Fibroblast of lung (primary cell): ENCODE measurements at regions not wholly inside any gene's neighbourhood (a gene's known extent, or its start where the extent isn't known, plus 50 kb on each side); places are given as distances from the start of the nearest gene placed in this dataset.

Experiments
- DNase-seq, 2 donors: peaks; one replicate each; pipeline versions ENCODE4 v3.0.0 to v3.0.0-alpha.2; 2010; ENCODE audit warnings: low read depth in 2 of 2
- H2AFZ ChIP-seq: 2 replicates; pipeline ENCODE4 v1.5.1; 2012; ENCODE audit warnings: low read length, control low read depth, inconsistent platforms
- H3K27ac ChIP-seq: 2 replicates; pipeline ENCODE4 v1.5.1; 2011; ENCODE audit warnings: low read length, control low read depth; ENCODE audit not compliant: insufficient read depth
- H3K27me3 ChIP-seq: 2 replicates; pipeline ENCODE4 v1.5.1; 2011; ENCODE audit warnings: mild to moderate bottlenecking, low read length; ENCODE audit not compliant: control insufficient read depth, insufficient read depth
- H3K36me3 ChIP-seq: 2 replicates; pipeline ENCODE4 v1.5.1; 2011; ENCODE audit warnings: low read length; ENCODE audit not compliant: control insufficient read depth, insufficient read depth
- H3K4me1 ChIP-seq: 2 replicates; pipeline ENCODE4 v1.5.1; 2011; ENCODE audit warnings: low read length; ENCODE audit not compliant: control insufficient read depth, insufficient read depth; ENCODE audit errors: extremely low read depth
- H3K4me2 ChIP-seq: 2 replicates; pipeline ENCODE4 v1.5.1; 2011; ENCODE audit warnings: low read length, control low read depth; ENCODE audit not compliant: insufficient read depth; ENCODE audit errors: extremely low read depth
- H3K4me3 ChIP-seq, 4 experiments: fragments of 200-600 bp in 1 of 4; sonication (generic) in 1 of 4; replicated peaks in 1 of 4; 2 replicates each; pipeline ENCODE4 v1.5.1; 2011 to 2016; ENCODE audit warnings: low read length in 4 of 4, low read depth in 3 of 4, mild to moderate bottlenecking in 3 of 4, control low read depth in 2 of 4, inconsistent platforms in 1 of 4, mixed read lengths in 1 of 4; ENCODE audit not compliant: insufficient read depth in 1 of 4; ENCODE audit errors: control extremely low read depth in 1 of 4
- H3K79me2 ChIP-seq: 2 replicates; pipeline ENCODE4 v1.5.1; 2012; ENCODE audit warnings: mild to moderate bottlenecking, low read length, inconsistent platforms; ENCODE audit not compliant: control insufficient read depth, insufficient read depth
- H3K9ac ChIP-seq: 2 replicates; pipeline ENCODE4 v1.5.1; 2011; ENCODE audit warnings: mild to moderate bottlenecking, low read length, control low read depth; ENCODE audit not compliant: insufficient read depth
- H3K9me3 ChIP-seq: 2 replicates; pipeline ENCODE4 v1.5.1; 2012; ENCODE audit warnings: low read depth, low read length; ENCODE audit not compliant: control insufficient read depth, insufficient read depth
- H4K20me1 ChIP-seq: 2 replicates; pipeline ENCODE4 v1.5.1; 2011; ENCODE audit warnings: low read length; ENCODE audit not compliant: control insufficient read depth, insufficient read depth; ENCODE audit errors: extremely low read depth
- CTCF ChIP-seq, 2 donors: IDR thresholded peaks in 1 of 2; conservative IDR thresholded peaks in 1 of 2; 1 replicate in 1 of 2; 2 replicates in 1 of 2; pipeline ENCODE4 v1.5.1; 2011 to 2012; ENCODE audit warnings: low read length in 2 of 2, control low read depth in 1 of 2, inconsistent platforms in 1 of 2, low read depth in 1 of 2, mild to moderate bottlenecking in 1 of 2
- EZH2 ChIP-seq: IDR thresholded peaks from 2 replicates; pipeline ENCODE4 v1.5.1; 2012; ENCODE audit warnings: low read length, control low read depth, mild to moderate bottlenecking; ENCODE audit errors: missing control alignments

- DNase-seq = no peak
- Histone ChIP-seq H3K4me1 (no peaks in the 10 kb centered on the region), H3K4me2 (no peak overlapping the region), H3K9ac (no peak overlapping the region), H4K20me1 (no peaks in the 10 kb centered on the region), H3K4me3 (no peak overlapping the region), H2AFZ (no peak overlapping the region), H3K9me3 (no peaks in the 10 kb centered on the region), H3K79me2 (no peaks in the 10 kb centered on the region), H3K27me3 (no peaks in the 10 kb centered on the region), H3K36me3 (no peaks in the 10 kb centered on the region), H3K27ac (no peak overlapping the region)
- no peak for TF ChIP-seq EZH2
- TF ChIP-seq CTCF (conservative IDR thresholded peaks at IDR 0.05 in 1 of 2, IDR thresholded peaks at IDR 0.05 in 1 of 2; ENCODE audit: low read depth in 1 of 2, low read length in 2 of 2) = no peak
These were observed 1327.0 kb downstream of the NSUN3 start for GRCh38 chr3:95389725-95390313.

GRCh38 chr3:95394286-95394685 is 1331.4 kb downstream of the NSUN3 start:
- H3K4me1 ChIP-seq = no peaks in the 10 kb centered on the region
- H3K4me2 ChIP-seq = no peak overlapping the region
- TF ChIP-seq CTCF (conservative IDR thresholded peaks at IDR 0.05 in 1 of 2, IDR thresholded peaks at IDR 0.05 in 1 of 2; ENCODE audit: low read depth in 1 of 2, low read length in 2 of 2) = no peak
- no peak for TF ChIP-seq EZH2
- no peaks in the 10 kb centered on the region for H3K36me3 ChIP-seq
- no peak overlapping the region for H3K4me3 ChIP-seq
- H3K27ac ChIP-seq = no peak overlapping the region
- no peaks in the 10 kb centered on the region for H3K9me3 ChIP-seq
- no peaks in the 10 kb centered on the region for H4K20me1 ChIP-seq
- H2AFZ ChIP-seq = no peak overlapping the region
- no peak for DNase-seq
- no peak overlapping the region for H3K9ac ChIP-seq
- H3K27me3 ChIP-seq = no peaks in the 10 kb centered on the region
- H3K79me2 ChIP-seq = no peaks in the 10 kb centered on the region

GRCh38 chr3:95399585-95399984 is 1336.7 kb downstream of the NSUN3 start:
- Histone ChIP-seq H3K9ac (no peak overlapping the region), H2AFZ (no peak overlapping the region), H3K9me3 (no peaks in the 10 kb centered on the region), H3K27ac (no peak overlapping the region), H3K4me2 (no peak overlapping the region), H3K4me3 (no peak overlapping the region), H3K79me2 (no peaks in the 10 kb centered on the region), H3K27me3 (no peaks in the 10 kb centered on the region), H3K36me3 (no peaks in the 10 kb centered on the region), H4K20me1 (no peaks in the 10 kb centered on the region), H3K4me1 (no peaks in the 10 kb centered on the region)
- TF ChIP-seq EZH2 (no peak), CTCF (conservative IDR thresholded peaks at IDR 0.05 in 1 of 2, IDR thresholded peaks at IDR 0.05 in 1 of 2; ENCODE audit: low read depth in 1 of 2, low read length in 2 of 2) (no peak)
- no peak for DNase-seq
